GM21381 (cell line): ENCODE measurements at regions not wholly inside any gene's neighbourhood (a gene's known extent, or its start where the extent isn't known, plus 50 kb on each side); places are given as distances from the start of the nearest gene placed in this dataset.

Experiments
- ATAC-seq: cut with Tn5 transposase; IDR thresholded peaks from one replicate; pipeline ENCODE4 v1.9.1; 2021; ENCODE audit warnings: mild to moderate bottlenecking, moderate library complexity; ENCODE audit not compliant: unreplicated experiment

- ATAC-seq, result no peak
Observed at GRCh38 chr6:6518631-6519427, 69.7 kb upstream of the LY86 start.

GRCh38 chr6:6521961-6522482 is 66.5 kb upstream of the LY86 start:
- no peak for ATAC-seq

- ATAC-seq, result no peak
Observed at GRCh38 chr6:6522709-6523108, 65.8 kb upstream of the LY86 start.

- ATAC-seq, result no peak
Observed at GRCh38 chr6:6524951-6525350, 63.6 kb upstream of the LY86 start.

GRCh38 chr6:6525933-6526332 is 62.6 kb upstream of the LY86 start:
- ATAC-seq, result no peak

- ATAC-seq, result no peak
Observed at GRCh38 chr6:6529275-6529674, 59.2 kb upstream of the LY86 start.

GRCh38 chr6:6533176-6533575 is 55.3 kb upstream of the LY86 start:
- no peak for ATAC-seq

- ATAC-seq, result no peak
Observed at GRCh38 chr6:6534399-6534798, 54.1 kb upstream of the LY86 start.

GRCh38 chr6:6537488-6538260 is 50.8 kb upstream of the LY86 start:
- ATAC-seq, result no peak

- ATAC-seq, result no peak
Observed at GRCh38 chr6:6538261-6538660, 50.3 kb upstream of the LY86 start.
